ENCODE measurements at regions not wholly inside any gene's neighbourhood (a gene's known extent, or its start where the extent isn't known, plus 50 kb on each side); places are given as distances from the start of the nearest gene placed in this dataset.

DNA sequence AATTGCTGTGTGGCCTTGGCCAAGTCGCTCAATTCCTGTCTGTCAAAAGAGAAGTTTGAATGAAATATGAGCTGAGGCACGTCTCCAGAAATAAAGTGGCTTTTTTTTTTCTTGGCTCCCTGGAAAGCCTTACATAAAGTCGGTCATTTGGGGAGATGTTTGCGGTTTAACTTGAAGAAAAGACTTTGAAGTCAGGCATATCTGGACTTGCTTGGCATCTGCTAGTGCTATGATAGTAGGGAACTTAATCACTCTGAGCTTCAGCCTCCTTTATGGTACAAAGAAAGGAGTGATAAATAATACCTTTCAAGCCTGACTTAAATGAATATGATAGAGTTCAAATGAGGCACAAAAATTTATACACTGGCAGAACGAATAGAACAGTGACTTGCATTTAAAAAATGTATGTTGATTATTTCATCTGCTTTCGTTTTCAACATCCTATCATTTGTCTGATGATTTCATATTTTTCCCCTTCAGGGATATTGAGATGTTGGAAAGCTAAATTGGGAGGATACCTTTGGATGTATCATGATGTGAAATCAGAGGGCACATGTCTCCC, 60.2 kb downstream of the FASLG start:
- TF ChIP-seq, protein P1, sequence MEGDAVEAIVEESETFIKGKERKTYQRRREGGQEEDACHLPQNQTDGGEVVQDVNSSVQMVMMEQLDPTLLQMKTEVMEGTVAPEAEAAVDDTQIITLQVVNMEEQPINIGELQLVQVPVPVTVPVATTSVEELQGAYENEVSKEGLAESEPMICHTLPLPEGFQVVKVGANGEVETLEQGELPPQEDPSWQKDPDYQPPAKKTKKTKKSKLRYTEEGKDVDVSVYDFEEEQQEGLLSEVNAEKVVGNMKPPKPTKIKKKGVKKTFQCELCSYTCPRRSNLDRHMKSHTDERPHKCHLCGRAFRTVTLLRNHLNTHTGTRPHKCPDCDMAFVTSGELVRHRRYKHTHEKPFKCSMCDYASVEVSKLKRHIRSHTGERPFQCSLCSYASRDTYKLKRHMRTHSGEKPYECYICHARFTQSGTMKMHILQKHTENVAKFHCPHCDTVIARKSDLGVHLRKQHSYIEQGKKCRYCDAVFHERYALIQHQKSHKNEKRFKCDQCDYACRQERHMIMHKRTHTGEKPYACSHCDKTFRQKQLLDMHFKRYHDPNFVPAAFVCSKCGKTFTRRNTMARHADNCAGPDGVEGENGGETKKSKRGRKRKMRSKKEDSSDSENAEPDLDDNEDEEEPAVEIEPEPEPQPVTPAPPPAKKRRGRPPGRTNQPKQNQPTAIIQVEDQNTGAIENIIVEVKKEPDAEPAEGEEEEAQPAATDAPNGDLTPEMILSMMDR (conservative IDR thresholded peaks at IDR 0.05; ENCODE audit: low read depth, low read length), result no peak
- no peak for TF ChIP-seq EZH2 (IDR thresholded peaks at IDR 0.05; ENCODE audit: borderline replicate concordance, low read depth, low read length, poor library complexity, severe bottlenecking)
